Testis (tissue), 2 donors: ENCODE measurements at regions not wholly inside any gene's neighbourhood (a gene's known extent, or its start where the extent isn't known, plus 50 kb on each side); places are given as distances from the start of the nearest gene placed in this dataset.

Experiments used
- POLR2A ChIP-seq: fragments of 450-650 bp; IDR thresholded peaks from one replicate; pipeline ENCODE4 v1.6.1; 2017; ENCODE audit warnings: antibody characterized with exemption, mild to moderate bottlenecking, moderate library complexity
- TF ChIP-seq, protein P1 (sequence below), 3 experiments: fragments of 450-650 bp in 2 of 3; fragments of 200-600 bp in 1 of 3; sonication (generic) in 1 of 3; IDR thresholded peaks; one replicate each; pipeline ENCODE4 v1.5.1; 2016 to 2019; ENCODE audit warnings: antibody characterized with exemption in 3 of 3, mild to moderate bottlenecking in 2 of 3, moderate library complexity in 1 of 3

- TF ChIP-seq, protein P1, sequence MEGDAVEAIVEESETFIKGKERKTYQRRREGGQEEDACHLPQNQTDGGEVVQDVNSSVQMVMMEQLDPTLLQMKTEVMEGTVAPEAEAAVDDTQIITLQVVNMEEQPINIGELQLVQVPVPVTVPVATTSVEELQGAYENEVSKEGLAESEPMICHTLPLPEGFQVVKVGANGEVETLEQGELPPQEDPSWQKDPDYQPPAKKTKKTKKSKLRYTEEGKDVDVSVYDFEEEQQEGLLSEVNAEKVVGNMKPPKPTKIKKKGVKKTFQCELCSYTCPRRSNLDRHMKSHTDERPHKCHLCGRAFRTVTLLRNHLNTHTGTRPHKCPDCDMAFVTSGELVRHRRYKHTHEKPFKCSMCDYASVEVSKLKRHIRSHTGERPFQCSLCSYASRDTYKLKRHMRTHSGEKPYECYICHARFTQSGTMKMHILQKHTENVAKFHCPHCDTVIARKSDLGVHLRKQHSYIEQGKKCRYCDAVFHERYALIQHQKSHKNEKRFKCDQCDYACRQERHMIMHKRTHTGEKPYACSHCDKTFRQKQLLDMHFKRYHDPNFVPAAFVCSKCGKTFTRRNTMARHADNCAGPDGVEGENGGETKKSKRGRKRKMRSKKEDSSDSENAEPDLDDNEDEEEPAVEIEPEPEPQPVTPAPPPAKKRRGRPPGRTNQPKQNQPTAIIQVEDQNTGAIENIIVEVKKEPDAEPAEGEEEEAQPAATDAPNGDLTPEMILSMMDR (IDR thresholded peaks at IDR 0.05), result no peak
- no peak for TF ChIP-seq POLR2A
Measured at GRCh38 chr5:4780633-4781032, 359.5 kb upstream of the ADAMTS16 start.
